ENCODE measurements at regions not wholly inside any gene's neighbourhood (a gene's known extent, or its start where the extent isn't known, plus 50 kb on each side); places are given as distances from the start of the nearest gene placed in this dataset.

DNA sequence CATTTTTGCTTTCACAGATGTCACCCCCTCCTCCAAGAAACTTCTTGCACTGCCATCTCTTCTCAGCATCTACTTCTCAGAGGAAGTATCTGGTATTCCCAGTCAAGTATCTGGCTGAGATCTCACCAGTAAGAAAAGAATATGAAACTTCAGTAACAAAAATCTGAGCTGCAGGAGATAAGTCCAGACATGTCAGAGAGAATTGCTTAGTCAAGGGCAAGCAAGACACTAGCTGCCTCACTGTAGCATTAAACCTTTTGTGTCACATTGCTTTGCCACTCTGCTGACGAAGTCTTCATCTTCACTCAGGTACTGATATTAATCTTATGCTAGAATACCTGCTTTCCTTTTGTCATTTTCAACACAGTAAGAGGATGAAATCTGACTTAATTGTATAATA, 70.6 kb upstream of the ZC3H12C start:
- no peak for ATAC-seq
- Mint-ChIP-seq H3K4me3 (no peak overlapping the region), H3K27me3 (ENCODE audit: low read depth) (no peaks in the 10 kb centered on the region), H3K9me3 (no peaks in the 10 kb centered on the region), H3K36me3 (ENCODE audit: insufficient read depth) (no peaks in the 10 kb centered on the region), H3K4me1 (ENCODE audit: low read depth) (no peaks in the 10 kb centered on the region)
- DNase-seq = no peak

DNA sequence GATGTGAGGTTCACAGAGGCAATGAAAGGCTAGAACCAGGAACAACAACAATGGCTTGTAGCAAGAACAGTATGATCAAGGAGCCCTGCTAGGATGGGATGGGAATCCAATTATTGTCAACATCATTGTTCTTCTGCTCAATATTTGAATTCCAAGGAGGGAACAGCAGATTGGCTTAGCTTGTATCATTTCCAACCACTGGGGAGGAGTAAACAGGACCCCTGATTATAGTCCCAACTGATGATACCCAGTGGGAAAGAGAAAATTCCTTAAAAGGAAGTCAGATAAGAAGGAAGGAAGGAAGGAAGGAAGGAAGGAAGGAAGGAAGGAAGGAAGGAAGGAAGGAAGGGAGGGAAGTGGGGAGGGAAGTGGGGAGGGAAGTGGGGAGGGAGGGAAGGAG, 69.5 kb upstream of the ZC3H12C start:
- H3K4me3 Mint-ChIP-seq = no peak overlapping the region
- DNase-seq (no peak), ATAC-seq (no peak)
- no peaks in the 10 kb centered on the region for H3K27me3 Mint-ChIP-seq (ENCODE audit: low read depth)
- no peaks in the 10 kb centered on the region for H3K36me3 Mint-ChIP-seq (ENCODE audit: insufficient read depth)
- H3K4me1 Mint-ChIP-seq (ENCODE audit: low read depth) = no peaks in the 10 kb centered on the region
- no peaks in the 10 kb centered on the region for H3K9me3 Mint-ChIP-seq

- no peaks in the 10 kb centered on the region for H3K4me1 Mint-ChIP-seq (ENCODE audit: low read depth)
- no peak overlapping the region for H3K4me3 Mint-ChIP-seq
- ATAC-seq = no peak
- no peaks in the 10 kb centered on the region for H3K36me3 Mint-ChIP-seq (ENCODE audit: insufficient read depth)
- H3K9me3 Mint-ChIP-seq = no peaks in the 10 kb centered on the region
- no peaks in the 10 kb centered on the region for H3K27me3 Mint-ChIP-seq (ENCODE audit: low read depth)
- DNase-seq = no peak
Observed at GRCh38 chr11:110026858-110027626, 66.2 kb upstream of the ZC3H12C start.

- no peaks in the 10 kb centered on the region for H3K9me3 Mint-ChIP-seq
- no peaks in the 10 kb centered on the region for H3K4me1 Mint-ChIP-seq (ENCODE audit: low read depth)
- no peak overlapping the region for H3K4me3 Mint-ChIP-seq
- H3K36me3 Mint-ChIP-seq (ENCODE audit: insufficient read depth) = no peaks in the 10 kb centered on the region
- H3K27me3 Mint-ChIP-seq (ENCODE audit: low read depth) = no peaks in the 10 kb centered on the region
- no peak for ATAC-seq
- DNase-seq = no peak
Observed at GRCh38 chr11:110027627-110028371, 65.4 kb upstream of the ZC3H12C start.

DNA sequence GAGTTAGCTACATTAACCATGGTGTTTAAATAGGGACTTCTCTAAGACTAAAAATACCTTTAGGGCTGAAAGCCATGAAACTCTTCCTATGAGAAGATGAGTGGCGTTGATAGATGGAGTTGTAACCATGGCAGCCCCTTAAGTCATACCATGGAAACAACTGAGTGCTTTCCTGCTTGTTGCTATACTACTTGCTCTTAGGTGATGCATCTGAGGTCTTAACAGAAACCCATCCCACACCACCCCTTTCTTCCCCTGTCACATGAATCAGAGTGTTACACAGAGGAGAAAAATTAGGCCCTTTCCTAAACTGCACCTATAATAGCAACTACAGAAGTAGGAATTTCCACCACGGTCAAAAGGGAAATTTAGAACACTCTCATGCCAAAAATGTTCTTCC, 64.3 kb upstream of the ZC3H12C start:
- Mint-ChIP-seq H3K36me3 (ENCODE audit: insufficient read depth) (no peaks in the 10 kb centered on the region), H3K4me1 (ENCODE audit: low read depth) (no peaks in the 10 kb centered on the region), H3K4me3 (no peak overlapping the region), H3K27me3 (ENCODE audit: low read depth) (no peaks in the 10 kb centered on the region), H3K9me3 (no peaks in the 10 kb centered on the region)
- ATAC-seq = no peak
- no peak for DNase-seq

DNA sequence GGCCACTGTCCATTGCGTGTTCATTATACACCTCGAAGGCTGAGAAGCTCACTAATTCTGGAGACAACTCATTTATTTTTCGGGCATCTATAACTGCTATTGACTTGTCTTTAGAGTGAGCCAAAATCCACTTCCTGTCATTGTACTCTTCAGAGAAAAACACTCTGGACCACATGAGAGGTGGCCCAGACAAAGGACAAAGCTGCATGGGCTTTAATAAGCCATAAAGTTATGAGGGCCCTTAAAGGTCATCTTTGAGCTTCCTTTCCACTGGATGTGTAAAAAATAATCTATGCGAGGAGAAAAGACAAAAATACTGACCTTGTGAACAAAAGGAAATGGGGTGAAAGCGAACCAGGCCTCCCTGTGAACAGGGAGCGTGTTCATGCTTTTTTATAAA, 63.5 kb upstream of the ZC3H12C start:
- no peak overlapping the region for H3K4me3 Mint-ChIP-seq
- peaks cover under 1% of the 10 kb centered on the region for H3K27me3 Mint-ChIP-seq (ENCODE audit: low read depth)
- ATAC-seq = no peak
- DNase-seq = no peak
- H3K36me3 Mint-ChIP-seq (ENCODE audit: insufficient read depth) = no peaks in the 10 kb centered on the region
- H3K4me1 Mint-ChIP-seq (ENCODE audit: low read depth) = no peaks in the 10 kb centered on the region
- no peaks in the 10 kb centered on the region for H3K9me3 Mint-ChIP-seq

- DNase-seq = no peak
Observed at GRCh38 chr11:110031171-110031570, 62.0 kb upstream of the ZC3H12C start.

DNA sequence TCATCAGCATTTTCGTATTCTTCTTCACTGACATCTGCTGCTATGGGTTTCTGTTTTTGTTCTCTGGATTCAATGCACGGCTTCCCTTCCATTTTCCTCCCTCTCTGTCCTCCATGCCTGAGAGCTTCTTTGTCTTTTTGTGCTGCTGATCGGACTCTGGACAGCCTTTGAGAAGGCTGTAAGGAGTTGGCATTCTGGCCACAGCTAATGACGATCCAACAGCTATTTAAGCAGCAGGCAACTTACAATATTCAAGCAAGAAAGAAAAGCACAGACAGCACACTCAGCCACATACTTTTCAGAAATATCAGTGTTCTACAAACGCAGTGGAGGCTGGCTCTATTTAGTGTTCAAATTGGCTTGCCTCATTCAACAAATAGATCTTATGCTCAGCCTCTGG, 60.9 kb upstream of the ZC3H12C start:
- no peaks in the 10 kb centered on the region for H3K9me3 Mint-ChIP-seq
- no peak for ATAC-seq
- H3K4me1 Mint-ChIP-seq (ENCODE audit: low read depth) = no peaks in the 10 kb centered on the region
- no peak overlapping the region for H3K4me3 Mint-ChIP-seq
- H3K36me3 Mint-ChIP-seq (ENCODE audit: insufficient read depth) = no peaks in the 10 kb centered on the region
- DNase-seq = no peak
- peaks cover 2% of the 10 kb centered on the region for H3K27me3 Mint-ChIP-seq (ENCODE audit: low read depth)

More at GRCh38 chr11:110031171-110031570, 62.0 kb upstream of the ZC3H12C start:
- Mint-ChIP-seq H3K9me3 (no peaks in the 10 kb centered on the region), H3K27me3 (ENCODE audit: low read depth) (peaks cover 2% of the 10 kb centered on the region), H3K4me3 (no peak overlapping the region), H3K4me1 (ENCODE audit: low read depth) (no peaks in the 10 kb centered on the region), H3K36me3 (ENCODE audit: insufficient read depth) (no peaks in the 10 kb centered on the region)
- no peak for ATAC-seq

- no peak for DNase-seq
- ATAC-seq = no peak
- Mint-ChIP-seq H3K4me1 (ENCODE audit: low read depth) (no peaks in the 10 kb centered on the region), H3K9me3 (no peaks in the 10 kb centered on the region), H3K4me3 (no peak overlapping the region), H3K36me3 (ENCODE audit: insufficient read depth) (no peaks in the 10 kb centered on the region), H3K27me3 (ENCODE audit: low read depth) (peaks cover 4% of the 10 kb centered on the region)
Observed at GRCh38 chr11:110032957-110033570, 60.1 kb upstream of the ZC3H12C start.

DNA sequence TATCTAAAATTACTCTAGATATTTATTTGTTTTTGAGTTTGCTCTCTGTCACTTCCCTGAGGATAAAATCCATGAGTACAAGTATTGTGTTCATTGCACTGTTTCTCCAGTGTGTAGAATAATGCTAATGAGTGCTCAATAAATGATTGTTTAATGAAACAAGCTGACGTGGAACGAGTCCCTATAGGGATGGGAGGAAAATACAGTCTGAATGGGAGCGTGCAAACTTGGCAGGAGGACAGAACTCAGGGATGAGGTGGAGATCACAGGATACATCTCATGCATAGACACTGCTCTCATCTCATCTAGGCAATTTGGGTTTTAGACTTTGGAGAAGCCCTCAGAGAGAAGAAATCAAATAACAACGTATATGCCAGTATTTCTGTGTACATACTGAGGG, 58.4 kb upstream of the ZC3H12C start:
- DNase-seq = no peak
- H3K4me3 Mint-ChIP-seq = no peak overlapping the region
- no peaks in the 10 kb centered on the region for H3K4me1 Mint-ChIP-seq (ENCODE audit: low read depth)
- H3K27me3 Mint-ChIP-seq (ENCODE audit: low read depth) = peaks cover 6% of the 10 kb centered on the region
- no peak for ATAC-seq
- H3K36me3 Mint-ChIP-seq (ENCODE audit: insufficient read depth) = no peaks in the 10 kb centered on the region
- H3K9me3 Mint-ChIP-seq = no peaks in the 10 kb centered on the region

- Mint-ChIP-seq H3K27me3 (ENCODE audit: low read depth) (peaks cover 6% of the 10 kb centered on the region), H3K4me1 (ENCODE audit: low read depth) (no peaks in the 10 kb centered on the region), H3K9me3 (no peaks in the 10 kb centered on the region), H3K36me3 (ENCODE audit: insufficient read depth) (no peaks in the 10 kb centered on the region), H3K4me3 (no peak overlapping the region)
- ATAC-seq = no peak
- no peak for DNase-seq
Observed at GRCh38 chr11:110035357-110035756, 57.8 kb upstream of the ZC3H12C start.

DNA sequence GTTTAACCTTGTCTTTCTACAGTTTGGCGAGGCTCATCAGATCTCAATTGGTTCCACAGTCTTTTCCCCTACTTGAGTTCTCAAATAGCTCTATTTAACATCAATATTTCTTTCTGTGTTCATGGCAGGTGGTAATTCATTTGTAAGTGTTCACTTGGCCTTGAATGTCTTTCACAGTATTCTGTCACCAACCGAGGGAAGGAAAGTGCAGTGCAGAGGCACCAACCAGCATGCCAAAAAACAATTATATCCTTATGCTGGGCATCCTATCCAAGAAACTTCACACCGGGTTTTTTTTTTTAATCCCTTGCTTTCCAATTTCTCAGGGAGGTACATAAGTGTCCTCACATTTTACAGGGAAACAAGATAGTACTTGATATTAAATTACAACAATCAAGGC, 55.0 kb upstream of the ZC3H12C start:
- Mint-ChIP-seq H3K4me3 (no peak overlapping the region), H3K4me1 (ENCODE audit: low read depth) (no peaks in the 10 kb centered on the region), H3K27me3 (ENCODE audit: low read depth) (peaks cover 8% of the 10 kb centered on the region), H3K9me3 (no peaks in the 10 kb centered on the region), H3K36me3 (ENCODE audit: insufficient read depth) (no peaks in the 10 kb centered on the region)
- DNase-seq (no peak), ATAC-seq (no peak)
